ENCODE measurements at regions not wholly inside any gene's neighbourhood (a gene's known extent, or its start where the extent isn't known, plus 50 kb on each side); places are given as distances from the start of the nearest gene placed in this dataset.

DNA sequence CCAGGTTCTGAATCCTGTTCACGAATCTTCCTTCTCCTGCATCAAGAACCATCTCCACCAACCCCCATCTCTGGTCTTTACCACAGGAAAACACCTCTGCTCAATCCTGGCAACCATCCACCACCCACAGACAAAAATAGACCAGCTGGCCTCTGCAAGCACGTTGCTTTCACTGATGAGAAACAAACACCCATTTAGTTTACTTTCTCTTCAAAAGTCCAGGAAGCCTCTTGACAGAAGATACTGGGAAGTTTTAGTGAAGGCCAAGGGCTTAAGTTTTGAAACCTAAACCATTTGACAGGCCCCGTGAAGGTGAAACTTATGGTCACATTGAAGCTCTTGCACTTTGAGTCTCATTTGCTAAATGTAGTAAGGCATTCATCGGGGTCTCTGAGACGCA is 122.6 kb upstream of the PPP2R5A start:
- Histone ChIP-seq H3K36me3 (no peaks in the 10 kb centered on the region), H3K27me3 (no peaks in the 10 kb centered on the region), H3K27ac (no peak overlapping the region), H3K9me3 (no peaks in the 10 kb centered on the region), H3K4me1 (peaks cover 0 to 6% (median 0%) of the 10 kb centered on the region in 3 donors), H3K4me3 (no peak overlapping the region)
- intact Hi-C loops (cut with DNase I), result no loop called here
- 61 to 65% methylated on average over 5 of the region's 5 CpGs for whole genome bisulfite sequencing, 2 donors
- peak in 2 of 4 donors; percentile 54 to 55 for ATAC-seq
- FAIRE-seq, result no peak
- TF ChIP-seq, protein P1, sequence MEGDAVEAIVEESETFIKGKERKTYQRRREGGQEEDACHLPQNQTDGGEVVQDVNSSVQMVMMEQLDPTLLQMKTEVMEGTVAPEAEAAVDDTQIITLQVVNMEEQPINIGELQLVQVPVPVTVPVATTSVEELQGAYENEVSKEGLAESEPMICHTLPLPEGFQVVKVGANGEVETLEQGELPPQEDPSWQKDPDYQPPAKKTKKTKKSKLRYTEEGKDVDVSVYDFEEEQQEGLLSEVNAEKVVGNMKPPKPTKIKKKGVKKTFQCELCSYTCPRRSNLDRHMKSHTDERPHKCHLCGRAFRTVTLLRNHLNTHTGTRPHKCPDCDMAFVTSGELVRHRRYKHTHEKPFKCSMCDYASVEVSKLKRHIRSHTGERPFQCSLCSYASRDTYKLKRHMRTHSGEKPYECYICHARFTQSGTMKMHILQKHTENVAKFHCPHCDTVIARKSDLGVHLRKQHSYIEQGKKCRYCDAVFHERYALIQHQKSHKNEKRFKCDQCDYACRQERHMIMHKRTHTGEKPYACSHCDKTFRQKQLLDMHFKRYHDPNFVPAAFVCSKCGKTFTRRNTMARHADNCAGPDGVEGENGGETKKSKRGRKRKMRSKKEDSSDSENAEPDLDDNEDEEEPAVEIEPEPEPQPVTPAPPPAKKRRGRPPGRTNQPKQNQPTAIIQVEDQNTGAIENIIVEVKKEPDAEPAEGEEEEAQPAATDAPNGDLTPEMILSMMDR (IDR thresholded peaks at IDR 0.05), result no peak
- no peak for DNase-seq

DNA sequence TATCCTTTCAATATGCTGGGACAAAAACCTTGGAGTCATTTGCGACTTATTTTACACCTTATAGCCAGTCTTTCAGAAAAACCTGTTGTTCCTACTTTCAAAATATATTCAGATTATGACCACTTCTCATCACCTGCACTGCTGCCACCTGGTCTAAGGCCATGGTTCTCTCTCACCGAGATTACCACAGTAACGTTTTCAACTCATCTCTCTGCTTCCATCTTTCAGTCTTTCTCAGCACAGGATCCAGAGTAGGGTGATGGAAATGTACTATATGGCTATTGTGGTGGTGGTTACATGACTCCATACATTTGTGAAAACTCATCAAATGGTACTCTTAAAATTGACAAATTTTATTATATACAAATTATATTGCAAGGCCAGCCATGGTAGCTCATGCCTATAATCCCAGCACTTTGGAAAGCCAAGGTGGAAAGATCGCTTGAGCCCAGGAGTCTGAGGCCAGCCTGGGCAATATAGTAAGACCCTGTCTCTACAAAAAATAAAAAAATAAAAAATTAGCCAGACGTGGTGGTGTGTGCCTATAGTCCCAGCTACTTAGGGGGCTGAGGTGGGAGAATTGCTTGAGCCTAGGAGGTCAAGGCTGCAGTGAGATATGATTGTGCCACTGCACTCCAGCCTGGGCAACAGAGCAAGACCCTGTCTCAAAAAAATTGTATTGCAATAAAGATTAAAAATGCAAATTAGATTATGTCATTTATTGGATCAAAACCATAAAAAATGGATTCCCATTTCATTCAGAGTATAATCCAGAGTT is 120.9 kb upstream of the PPP2R5A start:
- ATAC-seq (no peak), DNase-seq (no peak), FAIRE-seq (no peak)
- Histone ChIP-seq H3K27me3 (no peaks in the 10 kb centered on the region), H3K4me1 (peaks cover 0 to 4% (median 0%) of the 10 kb centered on the region in 3 donors), H3K27ac (no peak overlapping the region), H3K4me3 (no peak overlapping the region), H3K9me3 (no peaks in the 10 kb centered on the region), H3K36me3 (no peaks in the 10 kb centered on the region)
- WGBS, 2 donors, result 91 to 94% methylated on average over 5 of the region's 5 CpGs
- TF ChIP-seq, protein P1 (IDR thresholded peaks at IDR 0.05), result no peak
- intact Hi-C loops (cut with DNase I), result no loop called here

DNA sequence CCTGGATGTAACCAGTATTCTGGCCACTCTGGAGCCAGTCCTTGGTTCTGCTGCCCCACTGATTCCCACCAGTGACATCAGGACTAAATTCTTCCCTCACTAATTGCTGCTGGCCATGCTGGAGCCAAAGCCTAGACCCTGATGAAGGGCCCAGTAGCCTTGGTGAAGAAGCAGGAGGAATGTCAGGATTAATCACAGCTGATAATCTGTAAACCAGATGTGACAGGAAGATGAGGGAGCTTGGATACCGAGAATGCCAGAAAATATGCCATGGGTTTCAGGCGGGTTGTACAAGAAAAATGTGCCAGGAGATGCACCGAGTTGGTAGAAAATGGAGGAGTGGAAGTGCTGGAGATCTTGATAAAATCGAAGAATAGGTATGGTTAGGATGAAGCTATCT is 119.0 kb upstream of the PPP2R5A start:
- Histone ChIP-seq H3K9me3 (no peaks in the 10 kb centered on the region), H3K27ac (no peak overlapping the region), H3K4me3 (no peak overlapping the region), H3K4me1 (peaks cover 0 to 3% (median 0%) of the 10 kb centered on the region in 3 donors), H3K27me3 (no peaks in the 10 kb centered on the region), H3K36me3 (no peaks in the 10 kb centered on the region)
- ATAC-seq, result no peak
- WGBS, 2 donors, result 82 to 88% methylated on average over 4 of the region's 4 CpGs
- DNase-seq, result no peak
- intact Hi-C loops (cut with DNase I), result no loop called here
- FAIRE-seq, result no peak
- TF ChIP-seq, protein P1 (IDR thresholded peaks at IDR 0.05), result no peak

DNA sequence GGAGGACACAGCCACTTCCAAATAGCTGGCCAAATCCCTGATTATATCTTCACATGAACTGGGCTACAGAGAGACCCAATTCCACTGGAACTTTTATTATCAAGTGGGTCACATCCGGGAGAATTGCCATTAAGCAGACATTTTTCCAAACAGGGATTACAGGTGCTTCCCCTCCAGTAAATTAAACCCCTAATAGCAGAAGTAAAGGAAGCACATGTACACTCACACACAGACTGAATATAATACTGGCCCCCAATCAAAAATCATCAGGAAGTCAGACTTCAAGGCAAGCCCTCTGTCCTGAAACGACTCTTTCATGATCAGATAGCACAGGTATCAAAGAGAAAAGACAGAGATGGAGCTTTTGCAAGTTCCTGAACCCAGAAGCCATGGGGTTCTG is 118.6 kb upstream of the PPP2R5A start:
- 40 to 56% methylated on average over 2 of the region's 2 CpGs for WGBS, 2 donors
- H3K4me3 ChIP-seq, result no peak overlapping the region
- no peaks in the 10 kb centered on the region for H3K27me3 ChIP-seq
- intact Hi-C loops (cut with DNase I), result no loop called here
- H3K27ac ChIP-seq, result no peak overlapping the region
- TF ChIP-seq, protein P1 (IDR thresholded peaks at IDR 0.05), result no peak
- H3K9me3 ChIP-seq, result no peaks in the 10 kb centered on the region
- H3K4me1 ChIP-seq, result peaks cover 0 to 3% (median 0%) of the 10 kb centered on the region in 3 donors
- DNase-seq, result no peak
- no peak for ATAC-seq
- H3K36me3 ChIP-seq, result no peaks in the 10 kb centered on the region
- FAIRE-seq, result no peak

DNA sequence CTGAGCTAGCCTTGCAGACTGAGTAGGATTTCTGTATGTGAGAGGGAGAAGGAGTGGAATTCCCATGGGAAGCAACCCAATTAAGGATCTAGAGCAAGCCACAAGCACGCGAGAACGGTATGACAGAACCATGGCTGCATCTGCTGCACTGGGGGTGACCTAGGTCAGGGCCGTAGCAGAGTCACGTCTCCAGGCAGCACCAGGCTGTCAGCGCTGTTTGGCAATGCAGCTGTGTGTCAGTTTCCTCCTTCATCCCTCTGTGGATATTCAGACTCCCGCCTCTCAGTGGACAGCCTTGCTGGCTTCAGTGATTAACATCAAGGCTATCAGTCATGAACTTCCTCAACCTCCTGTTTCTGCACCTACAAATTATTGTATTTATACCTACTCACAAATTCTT is 118.1 kb upstream of the PPP2R5A start:
- FAIRE-seq (no peak), ATAC-seq (peak in 3 of 4 donors; percentile 24 to 54 (median 32)), DNase-seq (no peak)
- Histone ChIP-seq H3K4me1 (peaks cover 0 to 3% (median 0%) of the 10 kb centered on the region in 3 donors), H3K9me3 (no peaks in the 10 kb centered on the region), H3K36me3 (no peaks in the 10 kb centered on the region), H3K4me3 (no peak overlapping the region), H3K27me3 (no peaks in the 10 kb centered on the region), H3K27ac (no peak overlapping the region)
- TF ChIP-seq, protein P1 (IDR thresholded peaks at IDR 0.05), result no peak
- 54 to 63% methylated on average over 7 of the region's 7 CpGs for WGBS, 2 donors
- intact Hi-C loops (cut with DNase I), result no loop called here
